A549 (cell line): ENCODE measurements at regions not wholly inside any gene's neighbourhood (a gene's known extent, or its start where the extent isn't known, plus 50 kb on each side); places are given as distances from the start of the nearest gene placed in this dataset.

Source experiments
- BHLHE40 ChIP-seq: IDR thresholded peaks from 2 replicates; pipeline ENCODE4 v1.6.1; 2012; ENCODE audit warnings: low read depth, low read length, inconsistent platforms
- CHD2 ChIP-seq: fragments of 150-350 bp; IDR thresholded peaks from 2 replicates; pipeline ENCODE4 v1.6.1; 2014; ENCODE audit warnings: low read length; ENCODE audit not compliant: partially characterized antibody
- EP300 ChIP-seq, 2 experiments: fragments of >200 bp; sonication (Bioruptor Twin); formaldehyde crosslinking; IDR thresholded peaks; 2 replicates in 1 of 2; 3 replicates in 1 of 2; pipeline ENCODE4 v1.6.1; 2016 to 2017
- ESRRA ChIP-seq: fragments of 150-350 bp; IDR thresholded peaks from 2 replicates; pipeline ENCODE4 v1.6.1; 2014; ENCODE audit warnings: mild to moderate bottlenecking, low read length, borderline replicate concordance
- JUNB ChIP-seq: fragments of >200 bp; sonication (Bioruptor Twin); formaldehyde crosslinking; IDR thresholded peaks from 2 replicates; pipeline ENCODE4 v1.6.1; 2016
- NR3C1 ChIP-seq: fragments of >200 bp; sonication (Bioruptor Twin); formaldehyde crosslinking; IDR thresholded peaks from 3 replicates; pipeline ENCODE4 v1.6.1; 2017
- POLR2A ChIP-seq: IDR thresholded peaks from 2 replicates; pipeline ENCODE4 v1.6.1; 2012; ENCODE audit warnings: mild to moderate bottlenecking, low read length
- RAD21 ChIP-seq, 2 experiments: fragments of >200 bp in 1 of 2; sonication (Bioruptor Twin) in 1 of 2; formaldehyde crosslinking in 1 of 2; IDR thresholded peaks in 1 of 2; conservative IDR thresholded peaks in 1 of 2; 2 replicates in 1 of 2; 3 replicates in 1 of 2; pipeline ENCODE4 v1.6.1; 2012 to 2018; ENCODE audit warnings: inconsistent platforms in 1 of 2
- RARB ChIP-seq: fragments of 250-450 bp; sonication (Bioruptor Pico); IDR thresholded peaks from 2 replicates; pipeline ENCODE4 v1.8.0; 2021; ENCODE audit warnings: mild to moderate bottlenecking, moderate library complexity
- TF ChIP-seq, protein P1 (sequence below): IDR thresholded peaks from 2 replicates; pipeline ENCODE4 v1.6.1; 2012
- TF ChIP-seq, protein P2 (sequence below): fragments of >200 bp; sonication (Bioruptor Twin); formaldehyde crosslinking; IDR thresholded peaks from 3 replicates; pipeline ENCODE4 v1.5.1; 2016
- TF ChIP-seq, protein P3 (sequence below): fragments of 200-600 bp; sonication (generic); IDR thresholded peaks from 2 replicates; pipeline ENCODE4 v1.6.1; 2016; ENCODE audit warnings: antibody characterized with exemption, mild to moderate bottlenecking, moderate library complexity
- TF ChIP-seq, protein P4 (sequence below): fragments of 450-650 bp; IDR thresholded peaks from 2 replicates; pipeline ENCODE4 v1.6.1; 2014; ENCODE audit warnings: antibody characterized with exemption
- TF ChIP-seq, protein P5 (sequence below): fragments of 150-350 bp; IDR thresholded peaks from 2 replicates; pipeline ENCODE4 v1.6.1; 2014; ENCODE audit warnings: low read depth, mild to moderate bottlenecking, low read length

DNA sequence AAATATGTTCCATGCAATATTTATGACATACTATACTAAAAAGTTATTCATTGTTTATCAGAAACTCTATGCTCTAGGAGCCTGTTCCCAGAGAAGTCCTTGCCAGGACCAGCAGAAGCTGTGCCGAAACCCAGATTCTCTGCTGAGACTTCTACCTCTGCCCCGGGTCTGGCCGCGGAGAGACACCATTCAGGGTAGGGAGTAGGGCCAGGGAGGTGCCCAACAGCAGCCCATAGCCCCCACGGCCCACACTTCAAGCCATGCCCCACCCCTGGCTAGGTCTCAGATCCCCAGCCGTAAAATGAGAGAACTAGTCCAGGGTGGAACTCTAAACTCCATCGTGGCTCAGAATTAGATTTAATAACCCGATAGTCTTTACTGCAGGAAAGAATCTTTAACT is 102.9 kb downstream of the ZFP36L2 start:
- TF ChIP-seq POLR2A: no peak
- TF ChIP-seq, protein P1, sequence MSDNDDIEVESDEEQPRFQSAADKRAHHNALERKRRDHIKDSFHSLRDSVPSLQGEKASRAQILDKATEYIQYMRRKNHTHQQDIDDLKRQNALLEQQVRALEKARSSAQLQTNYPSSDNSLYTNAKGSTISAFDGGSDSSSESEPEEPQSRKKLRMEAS: no peak
- no peak for TF ChIP-seq JUNB
- TF ChIP-seq, protein P2, sequence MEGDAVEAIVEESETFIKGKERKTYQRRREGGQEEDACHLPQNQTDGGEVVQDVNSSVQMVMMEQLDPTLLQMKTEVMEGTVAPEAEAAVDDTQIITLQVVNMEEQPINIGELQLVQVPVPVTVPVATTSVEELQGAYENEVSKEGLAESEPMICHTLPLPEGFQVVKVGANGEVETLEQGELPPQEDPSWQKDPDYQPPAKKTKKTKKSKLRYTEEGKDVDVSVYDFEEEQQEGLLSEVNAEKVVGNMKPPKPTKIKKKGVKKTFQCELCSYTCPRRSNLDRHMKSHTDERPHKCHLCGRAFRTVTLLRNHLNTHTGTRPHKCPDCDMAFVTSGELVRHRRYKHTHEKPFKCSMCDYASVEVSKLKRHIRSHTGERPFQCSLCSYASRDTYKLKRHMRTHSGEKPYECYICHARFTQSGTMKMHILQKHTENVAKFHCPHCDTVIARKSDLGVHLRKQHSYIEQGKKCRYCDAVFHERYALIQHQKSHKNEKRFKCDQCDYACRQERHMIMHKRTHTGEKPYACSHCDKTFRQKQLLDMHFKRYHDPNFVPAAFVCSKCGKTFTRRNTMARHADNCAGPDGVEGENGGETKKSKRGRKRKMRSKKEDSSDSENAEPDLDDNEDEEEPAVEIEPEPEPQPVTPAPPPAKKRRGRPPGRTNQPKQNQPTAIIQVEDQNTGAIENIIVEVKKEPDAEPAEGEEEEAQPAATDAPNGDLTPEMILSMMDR: no peak
- no peak for TF ChIP-seq CHD2
- no peak for TF ChIP-seq ESRRA
- TF ChIP-seq, protein P3, sequence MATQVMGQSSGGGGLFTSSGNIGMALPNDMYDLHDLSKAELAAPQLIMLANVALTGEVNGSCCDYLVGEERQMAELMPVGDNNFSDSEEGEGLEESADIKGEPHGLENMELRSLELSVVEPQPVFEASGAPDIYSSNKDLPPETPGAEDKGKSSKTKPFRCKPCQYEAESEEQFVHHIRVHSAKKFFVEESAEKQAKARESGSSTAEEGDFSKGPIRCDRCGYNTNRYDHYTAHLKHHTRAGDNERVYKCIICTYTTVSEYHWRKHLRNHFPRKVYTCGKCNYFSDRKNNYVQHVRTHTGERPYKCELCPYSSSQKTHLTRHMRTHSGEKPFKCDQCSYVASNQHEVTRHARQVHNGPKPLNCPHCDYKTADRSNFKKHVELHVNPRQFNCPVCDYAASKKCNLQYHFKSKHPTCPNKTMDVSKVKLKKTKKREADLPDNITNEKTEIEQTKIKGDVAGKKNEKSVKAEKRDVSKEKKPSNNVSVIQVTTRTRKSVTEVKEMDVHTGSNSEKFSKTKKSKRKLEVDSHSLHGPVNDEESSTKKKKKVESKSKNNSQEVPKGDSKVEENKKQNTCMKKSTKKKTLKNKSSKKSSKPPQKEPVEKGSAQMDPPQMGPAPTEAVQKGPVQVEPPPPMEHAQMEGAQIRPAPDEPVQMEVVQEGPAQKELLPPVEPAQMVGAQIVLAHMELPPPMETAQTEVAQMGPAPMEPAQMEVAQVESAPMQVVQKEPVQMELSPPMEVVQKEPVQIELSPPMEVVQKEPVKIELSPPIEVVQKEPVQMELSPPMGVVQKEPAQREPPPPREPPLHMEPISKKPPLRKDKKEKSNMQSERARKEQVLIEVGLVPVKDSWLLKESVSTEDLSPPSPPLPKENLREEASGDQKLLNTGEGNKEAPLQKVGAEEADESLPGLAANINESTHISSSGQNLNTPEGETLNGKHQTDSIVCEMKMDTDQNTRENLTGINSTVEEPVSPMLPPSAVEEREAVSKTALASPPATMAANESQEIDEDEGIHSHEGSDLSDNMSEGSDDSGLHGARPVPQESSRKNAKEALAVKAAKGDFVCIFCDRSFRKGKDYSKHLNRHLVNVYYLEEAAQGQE: no peak
- TF ChIP-seq, protein P4, sequence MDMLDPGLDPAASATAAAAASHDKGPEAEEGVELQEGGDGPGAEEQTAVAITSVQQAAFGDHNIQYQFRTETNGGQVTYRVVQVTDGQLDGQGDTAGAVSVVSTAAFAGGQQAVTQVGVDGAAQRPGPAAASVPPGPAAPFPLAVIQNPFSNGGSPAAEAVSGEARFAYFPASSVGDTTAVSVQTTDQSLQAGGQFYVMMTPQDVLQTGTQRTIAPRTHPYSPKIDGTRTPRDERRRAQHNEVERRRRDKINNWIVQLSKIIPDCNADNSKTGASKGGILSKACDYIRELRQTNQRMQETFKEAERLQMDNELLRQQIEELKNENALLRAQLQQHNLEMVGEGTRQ: no peak
- TF ChIP-seq RAD21 (conservative IDR thresholded peaks at IDR 0.05 in 1 of 2, IDR thresholded peaks at IDR 0.05 in 1 of 2): no peak
- no peak for TF ChIP-seq RARB
- TF ChIP-seq EP300 (IDR thresholded peaks at IDR 0.05): no peak
- TF ChIP-seq, protein P5, sequence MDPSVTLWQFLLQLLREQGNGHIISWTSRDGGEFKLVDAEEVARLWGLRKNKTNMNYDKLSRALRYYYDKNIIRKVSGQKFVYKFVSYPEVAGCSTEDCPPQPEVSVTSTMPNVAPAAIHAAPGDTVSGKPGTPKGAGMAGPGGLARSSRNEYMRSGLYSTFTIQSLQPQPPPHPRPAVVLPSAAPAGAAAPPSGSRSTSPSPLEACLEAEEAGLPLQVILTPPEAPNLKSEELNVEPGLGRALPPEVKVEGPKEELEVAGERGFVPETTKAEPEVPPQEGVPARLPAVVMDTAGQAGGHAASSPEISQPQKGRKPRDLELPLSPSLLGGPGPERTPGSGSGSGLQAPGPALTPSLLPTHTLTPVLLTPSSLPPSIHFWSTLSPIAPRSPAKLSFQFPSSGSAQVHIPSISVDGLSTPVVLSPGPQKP: no peak
- no peak for TF ChIP-seq NR3C1
- no peak for TF ChIP-seq BHLHE40
